K562 (cell line): ENCODE measurements at regions not wholly inside any gene's neighbourhood (a gene's known extent, or its start where the extent isn't known, plus 50 kb on each side); places are given as distances from the start of the nearest gene placed in this dataset.

ENCODE experiments used
- LEF1 ChIP-seq: fragments of 450-650 bp; IDR thresholded peaks from 2 replicates; pipeline ENCODE4 v1.6.1; 2016; ENCODE audit warnings: mild to moderate bottlenecking
- MECOM ChIP-seq: fragments of 250-450 bp; sonication (Bioruptor Pico); IDR thresholded peaks from 2 replicates; pipeline ENCODE4 v1.8.0; 2022; ENCODE audit warnings: inconsistent platforms
- PHF8 ChIP-seq: fragments of 200-600 bp; sonication (generic); IDR thresholded peaks from 2 replicates; pipeline ENCODE4 v1.6.1; 2012; ENCODE audit warnings: mixed run types, mild to moderate bottlenecking, inconsistent platforms, low read length, moderate library complexity, borderline replicate concordance
- POLR2A ChIP-seq: fragments of 450-650 bp; conservative IDR thresholded peaks from 2 replicates; pipeline ENCODE4 v1.6.1; 2016
- ZNF324 ChIP-seq: fragments of 250-450 bp; sonication (Bioruptor Pico); IDR thresholded peaks from 2 replicates; pipeline ENCODE4 v1.4.0; 2020; ENCODE audit warnings: mild to moderate bottlenecking
- TF ChIP-seq, protein P1 (sequence below): fragments of 250-450 bp; sonication (Bioruptor Pico); IDR thresholded peaks from 2 replicates; pipeline ENCODE4 v1.8.0; 2021; ENCODE audit warnings: borderline replicate concordance, mild to moderate bottlenecking, moderate library complexity; ENCODE audit not compliant: poor library complexity, severe bottlenecking
- TF ChIP-seq, protein P2 (sequence below): fragments of 450-650 bp; IDR thresholded peaks from 2 replicates; pipeline ENCODE4 v1.6.1; 2017; ENCODE audit warnings: antibody characterized with exemption, mild to moderate bottlenecking
- TF ChIP-seq, protein P3 (sequence below): fragments of 250-450 bp; sonication (Bioruptor Pico); IDR thresholded peaks from 2 replicates; pipeline ENCODE4 v1.5.0; 2020; ENCODE audit warnings: mild to moderate bottlenecking, borderline replicate concordance
- TF ChIP-seq, protein P4 (sequence below), 2 experiments: fragments of 450-650 bp; IDR thresholded peaks; 2 replicates each; pipeline ENCODE4 v1.6.1; 2016; ENCODE audit warnings: mild to moderate bottlenecking in 2 of 2, borderline replicate concordance in 1 of 2, low read depth in 1 of 2, moderate library complexity in 1 of 2
- TF ChIP-seq, protein P5 (sequence below): fragments of 450-650 bp; IDR thresholded peaks from 2 replicates; pipeline ENCODE4 v1.6.1; 2016

DNA sequence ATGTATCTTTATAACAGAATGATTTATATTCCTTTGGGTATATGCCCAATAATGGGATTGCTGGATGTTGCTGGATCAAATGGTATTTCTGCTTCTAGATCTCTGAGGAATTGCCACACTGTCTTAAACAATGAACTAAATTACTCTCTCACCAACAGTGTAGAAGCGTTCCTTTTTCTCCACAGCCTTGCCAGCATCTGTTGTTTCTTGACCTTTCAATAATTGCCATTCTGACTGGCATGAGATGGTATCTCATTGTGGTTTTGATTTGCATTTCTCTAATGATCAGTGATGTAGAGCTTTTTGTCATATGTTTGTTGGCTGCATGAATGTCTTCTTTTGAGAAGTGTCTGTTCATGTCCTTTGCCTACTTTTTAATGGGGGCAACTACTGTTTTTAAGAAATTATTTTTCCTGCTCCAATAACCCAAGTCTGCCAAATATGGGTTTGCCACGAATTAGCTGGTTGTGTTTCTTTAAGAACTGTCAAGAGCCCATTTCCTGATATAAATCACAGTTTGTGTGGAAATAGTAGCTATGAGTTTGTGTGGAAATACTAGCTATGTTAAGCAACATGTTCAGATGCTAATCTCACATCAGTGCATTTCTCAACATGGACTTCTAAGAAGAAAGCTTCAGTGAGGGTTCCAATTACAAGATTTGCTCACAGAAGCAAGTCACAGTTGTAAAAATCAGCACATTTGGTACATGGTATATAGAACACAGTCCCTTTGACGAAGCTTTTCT is 259.4 kb downstream of the ANAPC1 start (continued):
- TF ChIP-seq LEF1 (0 out of 2 replicates have a peak, but pooled peaks have one; percentile 30), PHF8 (no peak), ZNF324 (CRISPR knock-in tag) (no peak), POLR2A (no peak), MECOM (CRISPR knock-in tag) (no peak)
- TF ChIP-seq, protein P1, sequence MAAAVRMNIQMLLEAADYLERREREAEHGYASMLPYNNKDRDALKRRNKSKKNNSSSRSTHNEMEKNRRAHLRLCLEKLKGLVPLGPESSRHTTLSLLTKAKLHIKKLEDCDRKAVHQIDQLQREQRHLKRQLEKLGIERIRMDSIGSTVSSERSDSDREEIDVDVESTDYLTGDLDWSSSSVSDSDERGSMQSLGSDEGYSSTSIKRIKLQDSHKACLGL = no peak
- TF ChIP-seq, protein P2, sequence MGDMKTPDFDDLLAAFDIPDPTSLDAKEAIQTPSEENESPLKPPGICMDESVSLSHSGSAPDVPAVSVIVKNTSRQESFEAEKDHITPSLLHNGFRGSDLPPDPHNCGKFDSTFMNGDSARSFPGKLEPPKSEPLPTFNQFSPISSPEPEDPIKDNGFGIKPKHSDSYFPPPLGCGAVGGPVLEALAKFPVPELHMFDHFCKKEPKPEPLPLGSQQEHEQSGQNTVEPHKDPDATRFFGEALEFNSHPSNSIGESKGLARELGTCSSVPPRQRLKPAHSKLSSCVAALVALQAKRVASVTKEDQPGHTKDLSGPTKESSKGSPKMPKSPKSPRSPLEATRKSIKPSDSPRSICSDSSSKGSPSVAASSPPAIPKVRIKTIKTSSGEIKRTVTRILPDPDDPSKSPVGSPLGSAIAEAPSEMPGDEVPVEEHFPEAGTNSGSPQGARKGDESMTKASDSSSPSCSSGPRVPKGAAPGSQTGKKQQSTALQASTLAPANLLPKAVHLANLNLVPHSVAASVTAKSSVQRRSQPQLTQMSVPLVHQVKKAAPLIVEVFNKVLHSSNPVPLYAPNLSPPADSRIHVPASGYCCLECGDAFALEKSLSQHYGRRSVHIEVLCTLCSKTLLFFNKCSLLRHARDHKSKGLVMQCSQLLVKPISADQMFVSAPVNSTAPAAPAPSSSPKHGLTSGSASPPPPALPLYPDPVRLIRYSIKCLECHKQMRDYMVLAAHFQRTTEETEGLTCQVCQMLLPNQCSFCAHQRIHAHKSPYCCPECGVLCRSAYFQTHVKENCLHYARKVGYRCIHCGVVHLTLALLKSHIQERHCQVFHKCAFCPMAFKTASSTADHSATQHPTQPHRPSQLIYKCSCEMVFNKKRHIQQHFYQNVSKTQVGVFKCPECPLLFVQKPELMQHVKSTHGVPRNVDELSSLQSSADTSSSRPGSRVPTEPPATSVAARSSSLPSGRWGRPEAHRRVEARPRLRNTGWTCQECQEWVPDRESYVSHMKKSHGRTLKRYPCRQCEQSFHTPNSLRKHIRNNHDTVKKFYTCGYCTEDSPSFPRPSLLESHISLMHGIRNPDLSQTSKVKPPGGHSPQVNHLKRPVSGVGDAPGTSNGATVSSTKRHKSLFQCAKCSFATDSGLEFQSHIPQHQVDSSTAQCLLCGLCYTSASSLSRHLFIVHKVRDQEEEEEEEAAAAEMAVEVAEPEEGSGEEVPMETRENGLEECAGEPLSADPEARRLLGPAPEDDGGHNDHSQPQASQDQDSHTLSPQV = no peak
- TF ChIP-seq, protein P3, sequence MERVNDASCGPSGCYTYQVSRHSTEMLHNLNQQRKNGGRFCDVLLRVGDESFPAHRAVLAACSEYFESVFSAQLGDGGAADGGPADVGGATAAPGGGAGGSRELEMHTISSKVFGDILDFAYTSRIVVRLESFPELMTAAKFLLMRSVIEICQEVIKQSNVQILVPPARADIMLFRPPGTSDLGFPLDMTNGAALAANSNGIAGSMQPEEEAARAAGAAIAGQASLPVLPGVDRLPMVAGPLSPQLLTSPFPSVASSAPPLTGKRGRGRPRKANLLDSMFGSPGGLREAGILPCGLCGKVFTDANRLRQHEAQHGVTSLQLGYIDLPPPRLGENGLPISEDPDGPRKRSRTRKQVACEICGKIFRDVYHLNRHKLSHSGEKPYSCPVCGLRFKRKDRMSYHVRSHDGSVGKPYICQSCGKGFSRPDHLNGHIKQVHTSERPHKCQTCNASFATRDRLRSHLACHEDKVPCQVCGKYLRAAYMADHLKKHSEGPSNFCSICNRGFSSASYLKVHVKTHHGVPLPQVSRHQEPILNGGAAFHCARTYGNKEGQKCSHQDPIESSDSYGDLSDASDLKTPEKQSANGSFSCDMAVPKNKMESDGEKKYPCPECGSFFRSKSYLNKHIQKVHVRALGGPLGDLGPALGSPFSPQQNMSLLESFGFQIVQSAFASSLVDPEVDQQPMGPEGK (CRISPR knock-in tag) = no peak
- TF ChIP-seq, protein P4, sequence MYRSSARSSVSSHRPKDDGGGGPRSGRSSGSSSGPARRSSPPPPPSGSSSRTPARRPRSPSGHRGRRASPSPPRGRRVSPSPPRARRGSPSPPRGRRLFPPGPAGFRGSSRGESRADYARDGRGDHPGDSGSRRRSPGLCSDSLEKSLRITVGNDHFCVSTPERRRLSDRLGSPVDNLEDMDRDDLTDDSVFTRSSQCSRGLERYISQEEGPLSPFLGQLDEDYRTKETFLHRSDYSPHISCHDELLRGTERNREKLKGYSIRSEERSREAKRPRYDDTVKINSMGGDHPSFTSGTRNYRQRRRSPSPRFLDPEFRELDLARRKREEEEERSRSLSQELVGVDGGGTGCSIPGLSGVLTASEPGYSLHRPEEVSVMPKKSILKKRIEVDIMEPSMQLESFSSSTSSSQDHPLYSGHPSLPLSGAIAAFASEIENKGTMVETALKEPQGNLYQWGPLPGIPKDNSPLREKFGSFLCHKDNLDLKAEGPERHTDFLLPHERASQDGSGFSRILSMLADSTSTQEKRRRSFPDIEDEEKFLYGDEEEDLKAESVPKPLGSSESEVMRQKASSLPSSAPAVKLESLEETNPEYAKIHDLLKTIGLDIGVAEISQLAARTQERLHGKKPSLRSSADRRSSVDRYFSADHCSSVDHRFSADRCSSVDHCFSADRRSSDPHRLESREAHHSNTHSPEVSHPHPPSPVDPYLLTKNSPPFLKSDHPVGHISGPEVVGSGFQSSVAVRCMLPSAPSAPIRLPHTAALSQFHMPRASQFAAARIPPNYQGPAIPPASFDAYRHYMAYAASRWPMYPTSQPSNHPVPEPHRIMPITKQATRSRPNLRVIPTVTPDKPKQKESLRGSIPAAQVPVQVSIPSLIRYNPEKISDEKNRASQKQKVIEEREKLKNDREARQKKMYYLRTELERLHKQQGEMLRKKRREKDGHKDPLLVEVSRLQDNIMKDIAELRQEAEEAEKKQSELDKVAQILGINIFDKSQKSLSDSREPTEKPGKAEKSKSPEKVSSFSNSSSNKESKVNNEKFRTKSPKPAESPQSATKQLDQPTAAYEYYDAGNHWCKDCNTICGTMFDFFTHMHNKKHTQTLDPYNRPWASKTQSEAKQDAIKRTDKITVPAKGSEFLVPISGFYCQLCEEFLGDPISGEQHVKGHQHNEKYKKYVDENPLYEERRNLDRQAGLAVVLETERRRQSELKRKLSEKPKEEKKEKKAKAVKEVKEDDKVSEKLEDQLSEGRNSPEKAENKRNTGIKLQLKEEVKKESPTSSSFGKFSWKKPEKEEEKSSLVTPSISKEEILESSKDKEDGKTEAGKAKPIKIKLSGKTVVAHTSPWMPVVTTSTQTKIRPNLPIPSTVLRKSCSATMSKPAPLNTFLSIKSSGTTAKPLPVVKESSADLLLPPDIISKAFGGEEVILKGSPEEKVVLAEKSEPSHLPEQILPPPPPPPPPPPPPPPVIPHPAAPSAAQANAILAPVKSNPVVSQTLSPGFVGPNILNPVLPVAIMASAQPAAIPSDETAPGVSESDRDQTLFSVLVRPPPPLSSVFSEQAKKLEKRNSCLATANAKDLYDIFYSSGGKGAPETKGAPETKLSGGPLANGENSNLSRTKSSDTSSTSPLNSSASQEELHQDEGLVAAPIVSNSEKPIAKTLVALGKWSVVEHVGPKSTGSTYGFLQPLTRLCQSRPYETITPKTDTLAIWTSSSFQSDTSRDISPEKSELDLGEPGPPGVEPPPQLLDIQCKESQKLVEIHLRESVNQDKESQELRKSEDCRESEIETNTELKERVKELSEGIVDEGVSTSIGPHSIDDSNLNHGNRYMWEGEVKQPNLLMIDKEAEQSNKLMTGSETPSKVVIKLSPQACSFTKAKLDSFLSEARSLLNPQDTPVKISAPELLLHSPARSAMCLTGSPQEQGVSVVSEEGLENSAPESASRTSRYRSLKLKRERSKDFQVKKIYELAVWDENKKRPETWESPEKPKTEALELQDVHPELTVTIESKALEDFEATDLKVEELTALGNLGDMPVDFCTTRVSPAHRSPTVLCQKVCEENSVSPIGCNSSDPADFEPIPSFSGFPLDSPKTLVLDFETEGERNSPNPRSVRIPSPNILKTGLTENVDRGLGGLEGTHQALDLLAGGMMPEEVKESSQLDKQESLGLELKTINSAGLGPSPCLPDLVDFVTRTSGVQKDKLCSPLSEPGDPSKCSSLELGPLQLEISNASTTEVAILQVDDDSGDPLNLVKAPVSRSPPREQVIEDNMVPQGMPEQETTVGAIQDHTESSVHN (IDR thresholded peaks at IDR 0.05; ENCODE audit: borderline replicate concordance in 1 of 2, low read depth in 1 of 2) = 0 out of 4 replicates have a peak, but pooled peaks of 1 of the 2 experiments have one; percentile 33
- TF ChIP-seq, protein P5, sequence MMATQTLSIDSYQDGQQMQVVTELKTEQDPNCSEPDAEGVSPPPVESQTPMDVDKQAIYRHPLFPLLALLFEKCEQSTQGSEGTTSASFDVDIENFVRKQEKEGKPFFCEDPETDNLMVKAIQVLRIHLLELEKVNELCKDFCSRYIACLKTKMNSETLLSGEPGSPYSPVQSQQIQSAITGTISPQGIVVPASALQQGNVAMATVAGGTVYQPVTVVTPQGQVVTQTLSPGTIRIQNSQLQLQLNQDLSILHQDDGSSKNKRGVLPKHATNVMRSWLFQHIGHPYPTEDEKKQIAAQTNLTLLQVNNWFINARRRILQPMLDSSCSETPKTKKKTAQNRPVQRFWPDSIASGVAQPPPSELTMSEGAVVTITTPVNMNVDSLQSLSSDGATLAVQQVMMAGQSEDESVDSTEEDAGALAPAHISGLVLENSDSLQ = peak; percentile 73; the same call in 1 of the 2 replicates
